ENCODE measurements at regions not wholly inside any gene's neighbourhood (a gene's known extent, or its start where the extent isn't known, plus 50 kb on each side); places are given as distances from the start of the nearest gene placed in this dataset.

GRCh38 chr4:186826846-186827533 is 103.3 kb upstream of the FAT1 start:
- no peak overlapping the region for H3K4me3 Mint-ChIP-seq
- H3K27me3 Mint-ChIP-seq (ENCODE audit: insufficient read depth) = no peaks in the 10 kb centered on the region
- no peak for TF ChIP-seq CTCF (IDR thresholded peaks at IDR 0.05)
- peaks cover 55% of the 10 kb centered on the region for H3K4me1 Mint-ChIP-seq (ENCODE audit: low read depth)
- H3K27ac Mint-ChIP-seq = peak overlapping the region; percentile 32; the same call in 1 of the 2 replicates
- DNase-seq = no peak
- no peaks in the 10 kb centered on the region for H3K36me3 Mint-ChIP-seq (ENCODE audit: low read depth)
- no peaks in the 10 kb centered on the region for H3K9me3 Mint-ChIP-seq

DNA sequence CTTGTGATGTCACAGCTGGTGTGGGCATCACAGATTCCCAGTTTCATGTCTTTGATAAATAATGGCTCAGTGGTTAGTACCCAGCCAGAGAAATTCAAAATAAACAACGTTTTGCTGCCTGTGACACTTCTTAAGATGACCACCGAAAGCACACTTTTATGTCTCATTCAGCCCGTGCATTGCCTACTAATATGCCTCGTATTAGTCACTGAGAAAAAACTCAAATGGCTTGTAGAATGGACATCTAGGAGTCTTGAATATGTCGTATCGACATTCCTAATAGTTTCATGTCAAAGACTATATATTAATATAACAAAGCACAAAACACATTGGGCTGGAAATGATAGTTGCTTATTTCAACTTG is 103.9 kb upstream of the FAT1 start:
- H3K27me3 Mint-ChIP-seq (ENCODE audit: insufficient read depth) = no peaks in the 10 kb centered on the region
- no peak overlapping the region for H3K4me3 Mint-ChIP-seq
- H3K4me1 Mint-ChIP-seq (ENCODE audit: low read depth) = peaks cover 55% of the 10 kb centered on the region
- H3K27ac Mint-ChIP-seq = no peak overlapping the region
- no peaks in the 10 kb centered on the region for H3K9me3 Mint-ChIP-seq
- DNase-seq = no peak
- no peak for TF ChIP-seq CTCF (IDR thresholded peaks at IDR 0.05)
- H3K36me3 Mint-ChIP-seq (ENCODE audit: low read depth) = no peaks in the 10 kb centered on the region

GRCh38 chr4:186829097-186829496 is 105.4 kb upstream of the FAT1 start:
- no peak for TF ChIP-seq CTCF (IDR thresholded peaks at IDR 0.05)
- H3K27ac Mint-ChIP-seq = no peak overlapping the region
- peaks cover 59% of the 10 kb centered on the region for H3K4me1 Mint-ChIP-seq (ENCODE audit: low read depth)
- no peaks in the 10 kb centered on the region for H3K36me3 Mint-ChIP-seq (ENCODE audit: low read depth)
- H3K4me3 Mint-ChIP-seq = peak overlapping the region; percentile 41; the same call in 1 of the 2 replicates
- DNase-seq = no peak
- H3K27me3 Mint-ChIP-seq (ENCODE audit: insufficient read depth) = no peaks in the 10 kb centered on the region
- no peaks in the 10 kb centered on the region for H3K9me3 Mint-ChIP-seq

DNA sequence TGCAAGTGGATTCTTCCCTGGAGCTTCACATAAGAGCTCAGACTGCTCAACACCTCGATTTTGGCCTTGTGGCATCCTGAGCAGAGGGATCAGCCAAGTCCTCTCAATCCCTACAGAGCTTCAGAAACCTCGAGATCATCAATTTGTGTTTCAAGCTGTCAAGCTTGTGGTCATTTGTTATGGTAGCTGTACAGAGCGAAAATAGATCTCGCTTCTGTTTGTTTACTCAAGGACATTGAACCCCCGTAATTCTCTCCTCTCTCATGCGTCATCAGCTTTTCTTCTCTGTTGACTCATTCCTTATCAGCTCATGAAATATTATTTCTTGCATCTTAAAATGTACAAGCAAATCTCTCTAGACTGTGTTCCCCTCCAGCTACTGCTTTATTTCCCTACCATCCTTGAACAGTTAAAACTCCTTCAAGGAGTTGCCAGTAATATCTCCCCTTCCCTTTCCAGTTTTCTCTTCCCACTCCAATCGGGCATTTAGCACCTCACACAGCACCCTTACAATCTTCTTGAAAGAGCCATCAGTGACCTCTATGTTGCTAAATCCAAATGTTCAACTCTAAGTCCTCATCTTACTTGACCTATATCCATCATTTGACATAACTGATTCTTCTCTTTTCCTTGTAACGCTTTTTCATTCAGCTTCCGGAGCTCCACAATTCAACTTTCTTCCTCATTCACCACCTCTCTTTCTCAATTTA is 106.2 kb upstream of the FAT1 start:
- TF ChIP-seq CTCF (IDR thresholded peaks at IDR 0.05) = no peak
- no peaks in the 10 kb centered on the region for H3K36me3 Mint-ChIP-seq (ENCODE audit: low read depth)
- H3K27me3 Mint-ChIP-seq (ENCODE audit: insufficient read depth) = no peaks in the 10 kb centered on the region
- H3K4me1 Mint-ChIP-seq (ENCODE audit: low read depth) = peaks cover 54% of the 10 kb centered on the region
- peak overlapping the region; percentile 41 for H3K4me3 Mint-ChIP-seq
- peak overlapping the region; percentile 52 for H3K27ac Mint-ChIP-seq
- peak; percentile 77 for DNase-seq
- no peaks in the 10 kb centered on the region for H3K9me3 Mint-ChIP-seq

DNA sequence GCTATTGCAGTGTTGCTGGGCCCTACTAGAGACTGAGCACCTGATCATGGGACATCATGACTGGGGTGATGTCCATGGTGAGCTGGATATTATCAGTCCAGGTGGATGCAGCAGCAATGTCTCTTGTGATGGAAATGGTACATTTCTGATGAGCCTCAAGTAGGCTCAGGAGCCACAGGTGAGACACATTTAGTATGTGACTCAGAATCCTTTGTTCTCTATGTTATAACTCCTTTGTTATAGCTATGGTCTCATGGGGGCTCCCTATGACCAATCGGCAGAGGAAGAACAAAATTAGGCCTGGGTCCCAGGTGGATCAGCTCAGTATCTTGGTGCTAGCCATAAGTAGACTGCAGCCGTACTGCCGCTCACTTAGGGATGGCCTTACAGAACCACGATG is 107.9 kb upstream of the FAT1 start:
- no peaks in the 10 kb centered on the region for H3K27me3 Mint-ChIP-seq (ENCODE audit: insufficient read depth)

More for the DNA sequence above, 107.9 kb upstream of the FAT1 start:
- Mint-ChIP-seq H3K4me3 (no peak overlapping the region), H3K4me1 (ENCODE audit: low read depth) (peaks cover 46% of the 10 kb centered on the region), H3K9me3 (no peaks in the 10 kb centered on the region), H3K36me3 (ENCODE audit: low read depth) (no peaks in the 10 kb centered on the region), H3K27ac (no peak overlapping the region; the same call in 1 of the 2 replicates)
- DNase-seq = no peak
- no peak for TF ChIP-seq CTCF (IDR thresholded peaks at IDR 0.05)

All from HFFc6 (cell line).